Epidermal melanocyte (primary cell): ENCODE measurements at regions not wholly inside any gene's neighbourhood (a gene's known extent, or its start where the extent isn't known, plus 50 kb on each side); places are given as distances from the start of the nearest gene placed in this dataset.
"Not testable (repeated sequence)": the region's sequence is repeated elsewhere in the genome, so short reads cannot be mapped to it uniquely, and the experiment has no call there.

Experiments
- DNase-seq: peaks from one replicate; pipeline ENCODE4 v3.0.0; 2011; ENCODE audit warnings: low spot score; ENCODE audit not compliant: insufficient read length

DNA sequence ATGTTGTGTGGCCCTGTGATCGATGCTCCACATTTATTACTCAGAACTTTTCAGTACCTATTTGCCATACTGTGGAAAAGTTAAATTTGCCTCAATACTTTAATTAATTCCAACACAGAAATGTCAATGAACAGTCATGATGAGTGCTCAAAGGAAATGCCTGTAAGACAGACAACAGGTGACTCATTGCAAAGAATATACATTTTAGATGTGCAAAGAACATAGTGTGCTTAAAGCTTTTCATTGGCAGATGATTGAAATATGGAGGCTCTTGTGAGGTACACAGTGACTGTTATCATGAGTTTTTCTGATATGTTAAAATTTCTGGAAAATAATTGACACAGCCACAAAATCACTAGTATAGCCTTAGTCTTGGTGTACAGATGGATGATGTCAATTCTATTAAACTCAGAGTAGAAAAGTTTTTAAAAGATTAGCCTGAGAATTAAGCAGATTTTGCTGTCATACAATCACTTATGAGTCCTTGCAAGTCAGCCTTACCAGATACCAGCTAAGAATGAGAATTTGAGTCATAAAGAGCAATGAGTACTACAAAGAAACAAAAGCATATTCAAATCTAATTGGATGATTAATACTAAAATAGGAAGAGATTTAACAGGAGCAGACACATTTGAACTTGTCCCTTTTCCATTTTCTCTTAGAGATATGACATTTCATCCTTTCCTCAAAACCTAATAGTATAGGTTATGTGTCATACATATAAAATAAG lies 544.1 kb downstream of the KCNH5 start:
- no peak for DNase-seq

- DNase-seq = no peak
Observed at GRCh38 chr14:62505045-62505444, 540.2 kb downstream of the KCNH5 start.

- not testable (repeated sequence) for DNase-seq
Observed at GRCh38 chr14:62521309-62521708, 523.9 kb downstream of the KCNH5 start.

DNA sequence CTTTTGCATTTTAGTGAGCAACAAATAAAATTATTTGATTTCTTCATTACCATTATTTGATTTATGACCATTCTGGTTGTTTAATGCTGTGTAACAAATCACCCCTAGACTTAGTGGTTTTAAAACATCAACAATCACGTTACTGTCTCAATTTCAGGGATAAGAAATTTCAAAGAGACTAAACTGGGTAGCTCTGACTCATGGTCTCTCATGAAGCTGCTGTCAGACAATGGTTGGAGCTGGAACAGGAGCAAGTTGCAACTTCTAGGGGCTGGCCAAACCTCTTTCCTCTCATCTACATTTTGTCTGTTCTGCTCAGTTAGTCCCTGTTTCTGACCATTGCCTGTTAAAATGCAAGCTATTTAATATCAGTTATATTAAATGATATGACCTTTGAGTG lies 517.0 kb downstream of the KCNH5 start:
- no peak for DNase-seq

DNA sequence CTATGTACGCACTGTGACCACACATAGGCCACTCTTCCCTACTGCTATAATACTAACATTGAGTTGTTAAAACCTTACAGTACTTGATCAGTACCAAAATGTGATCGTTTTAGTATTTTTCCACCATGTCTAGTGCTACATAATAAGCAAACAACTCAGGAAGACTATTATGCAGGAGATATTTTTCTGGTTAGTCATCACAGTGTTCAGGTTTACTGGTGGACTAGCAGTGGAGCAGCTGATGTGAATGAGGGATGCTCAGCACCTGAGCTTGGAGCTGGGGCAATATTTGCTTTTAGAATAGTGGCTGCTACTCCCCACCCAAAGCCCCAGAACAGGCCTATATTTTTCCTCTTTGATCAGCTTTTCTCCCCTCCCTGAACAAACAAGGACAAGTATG lies 513.1 kb downstream of the KCNH5 start:
- DNase-seq = no peak

GRCh38 chr14:62546862-62547474 lies 498.3 kb downstream of the KCNH5 start:
- DNase-seq = no peak

DNA sequence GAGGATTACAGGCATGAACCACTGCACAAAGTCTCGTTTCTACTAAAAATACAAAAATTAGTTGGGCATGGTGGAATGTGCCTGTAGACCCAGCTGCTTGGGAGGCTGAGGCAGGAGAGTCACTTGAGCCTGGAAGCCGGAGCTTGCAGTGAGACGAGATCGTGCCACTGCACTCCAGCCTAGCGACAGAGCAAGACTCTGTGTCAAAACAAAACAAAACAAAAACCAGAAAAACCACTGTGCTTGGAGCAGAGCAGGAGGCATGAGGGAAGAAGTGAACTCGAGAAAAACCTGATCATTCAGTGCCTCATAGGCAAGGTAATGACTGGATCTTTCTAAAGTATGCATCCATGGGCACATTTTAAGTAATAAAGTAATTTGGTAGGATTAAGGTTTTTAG lies 487.8 kb downstream of the KCNH5 start:
- DNase-seq = no peak

DNA sequence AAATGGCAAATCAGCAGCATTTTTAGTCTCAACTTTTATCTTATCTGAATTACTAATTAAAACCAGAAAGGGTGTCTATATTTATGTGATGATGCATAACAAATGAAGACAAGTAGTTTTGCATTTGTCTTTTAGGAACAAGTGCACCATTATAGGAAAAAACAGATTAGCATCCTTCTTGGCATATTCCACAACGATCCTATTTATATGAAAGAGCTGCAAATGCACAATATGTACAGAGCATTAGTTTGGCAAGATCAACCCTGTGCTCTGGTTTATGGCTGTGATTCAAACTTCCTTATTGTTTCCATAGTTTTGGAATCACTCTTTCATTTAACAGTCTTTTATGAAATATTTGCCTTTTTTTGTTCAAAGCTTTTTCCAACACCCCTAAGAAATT lies 486.8 kb downstream of the KCNH5 start:
- no peak for DNase-seq

- no peak for DNase-seq
Observed at GRCh38 chr14:62585247-62585646, 460.0 kb downstream of the KCNH5 start.

DNA sequence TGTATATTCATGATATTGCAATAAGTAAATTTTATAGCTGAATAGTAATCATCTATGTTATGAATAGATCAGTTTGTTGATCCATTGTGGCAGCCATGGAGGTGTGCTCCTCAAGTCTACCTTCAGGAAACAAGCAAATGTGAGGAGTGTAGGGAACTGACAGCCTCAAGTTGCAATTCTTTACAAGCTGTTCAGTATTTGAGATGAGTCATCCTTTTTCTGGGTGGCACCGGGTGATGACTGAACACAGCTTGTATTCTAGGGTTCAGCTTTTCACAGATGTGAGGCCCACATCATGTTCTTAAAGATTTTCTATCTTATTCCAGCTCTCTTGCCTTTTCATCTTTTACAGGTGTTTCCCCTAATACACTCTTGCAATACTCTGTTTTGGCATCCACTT lies 452.4 kb downstream of the KCNH5 start:
- no peak for DNase-seq

DNA sequence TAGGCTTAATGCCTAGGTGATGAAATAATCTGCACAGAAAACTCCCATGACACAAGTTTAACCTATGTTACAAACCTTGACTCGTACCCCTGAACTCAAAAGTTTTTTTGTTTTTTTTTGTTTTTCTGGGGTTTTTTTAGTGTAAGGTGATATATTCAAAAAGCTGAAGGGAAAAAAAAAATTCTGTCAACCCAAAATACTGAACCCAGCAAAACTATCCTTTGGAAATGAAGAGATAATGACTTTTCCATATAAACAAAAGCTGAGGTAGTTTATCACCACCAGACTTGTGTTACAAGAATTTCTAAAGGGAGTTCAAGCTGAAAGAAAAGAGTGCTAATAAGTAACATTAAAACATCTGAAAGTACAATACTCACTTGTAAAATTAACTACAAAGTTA lies 448.1 kb downstream of the KCNH5 start:
- DNase-seq = no peak

- no peak for DNase-seq
Observed at GRCh38 chr14:62599616-62600385, 445.5 kb downstream of the KCNH5 start.

GRCh38 chr14:62602712-62603111 lies 442.5 kb downstream of the KCNH5 start:
- DNase-seq = no peak

DNA sequence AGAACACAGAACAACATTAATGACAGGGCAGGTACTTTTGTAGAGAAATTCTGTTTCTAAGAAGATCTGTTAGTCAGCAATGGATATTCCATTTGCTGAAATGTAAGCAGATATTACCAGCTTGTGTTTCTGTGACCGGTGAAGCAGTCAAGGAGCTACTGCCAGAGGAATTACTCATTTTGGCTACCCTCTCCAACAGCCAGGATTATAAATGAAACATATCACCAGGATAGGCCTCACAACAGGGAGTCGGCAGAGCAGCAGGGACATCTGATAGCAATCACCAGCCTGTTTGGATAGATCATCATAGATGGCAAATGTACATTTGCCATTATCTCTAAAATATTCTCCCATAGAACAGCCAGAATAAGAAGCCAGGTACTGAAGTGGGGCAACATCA lies 440.7 kb downstream of the KCNH5 start:
- DNase-seq = no peak

DNA sequence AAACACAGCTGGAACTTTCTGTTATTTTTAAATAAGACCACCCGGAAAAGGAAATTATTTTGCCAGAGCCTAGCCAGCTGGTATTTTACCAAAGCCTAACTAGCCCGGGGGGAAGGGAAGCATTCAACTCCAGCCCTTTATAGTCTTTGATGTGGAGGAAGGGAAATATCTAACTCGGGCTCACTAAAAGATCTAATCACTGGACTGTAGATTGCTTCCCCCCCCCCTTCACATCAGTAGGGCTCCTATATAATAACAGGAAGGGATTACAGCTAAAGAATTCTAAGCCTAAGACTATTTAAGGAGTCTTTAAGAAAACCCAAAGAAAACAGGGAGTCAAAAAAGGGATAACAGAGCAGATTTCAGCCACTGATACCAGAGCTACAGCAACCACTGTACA lies 431.1 kb downstream of the KCNH5 start:
- DNase-seq = no peak

DNA sequence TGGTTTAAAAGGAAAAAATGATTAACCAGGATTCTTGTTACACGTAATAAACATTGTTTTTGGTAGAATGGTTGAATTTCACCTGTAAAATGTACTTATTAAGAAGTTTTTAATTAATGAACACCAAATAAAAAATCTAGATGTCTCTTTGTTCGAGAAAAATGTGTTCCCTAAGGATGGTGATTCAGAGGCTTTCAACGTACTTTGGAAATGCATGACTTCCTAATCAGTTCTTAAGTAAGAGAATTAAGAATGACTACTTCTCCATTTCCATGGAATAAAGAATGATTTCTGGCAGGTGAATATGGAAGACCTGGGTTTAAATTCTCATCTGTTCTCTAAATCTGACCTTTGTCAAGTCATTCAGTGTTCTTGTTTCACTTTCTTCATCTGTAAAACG lies 428.6 kb downstream of the KCNH5 start:
- DNase-seq = no peak

GRCh38 chr14:62626416-62626815 lies 418.8 kb downstream of the KCNH5 start:
- DNase-seq = no peak

- no peak for DNase-seq
Observed at GRCh38 chr14:62629176-62629725, 416.0 kb downstream of the KCNH5 start.

- no peak for DNase-seq
Observed at GRCh38 chr14:62631176-62631575, 414.1 kb downstream of the KCNH5 start.

GRCh38 chr14:62632771-62633170 lies 412.5 kb downstream of the KCNH5 start:
- no peak for DNase-seq

GRCh38 chr14:62645649-62646048 lies 399.6 kb downstream of the KCNH5 start:
- no peak for DNase-seq
